SW 1271 (cell line): ENCODE measurements at regions not wholly inside any gene's neighbourhood (a gene's known extent, or its start where the extent isn't known, plus 50 kb on each side); places are given as distances from the start of the nearest gene placed in this dataset.
"Not testable (repeated sequence)": the region's sequence is repeated elsewhere in the genome, so short reads cannot be mapped to it uniquely, and the experiment has no call there.

Experiments
- DNase-seq, 2 experiments: peaks; one replicate each; lab custom pipeline; 2025; lab: John Stamatoyannopoulos, UW

DNA sequence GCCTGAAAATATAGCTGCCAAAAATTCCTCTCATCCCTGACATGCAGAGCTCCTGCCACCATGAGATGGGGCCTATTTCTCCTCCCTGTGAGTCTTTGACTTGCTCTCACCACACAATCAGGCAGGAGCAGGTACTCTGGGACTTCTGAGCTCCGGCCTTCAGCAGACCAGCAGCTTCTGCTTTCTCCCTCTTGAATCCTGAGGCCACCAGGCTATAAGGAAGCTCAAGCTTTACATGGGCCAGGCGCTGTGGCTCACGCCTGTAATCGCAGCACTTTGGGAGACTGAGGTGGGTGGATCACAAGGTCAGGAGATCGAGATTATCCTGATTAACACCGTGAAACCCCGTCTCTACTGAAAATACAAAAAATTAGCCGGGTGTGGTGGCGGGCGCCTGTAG is 238.7 kb upstream of the RREB1 start:
- no peak for DNase-seq

GRCh38 chr6:6870921-6871320 is 236.8 kb upstream of the RREB1 start:
- no peak for DNase-seq

DNA sequence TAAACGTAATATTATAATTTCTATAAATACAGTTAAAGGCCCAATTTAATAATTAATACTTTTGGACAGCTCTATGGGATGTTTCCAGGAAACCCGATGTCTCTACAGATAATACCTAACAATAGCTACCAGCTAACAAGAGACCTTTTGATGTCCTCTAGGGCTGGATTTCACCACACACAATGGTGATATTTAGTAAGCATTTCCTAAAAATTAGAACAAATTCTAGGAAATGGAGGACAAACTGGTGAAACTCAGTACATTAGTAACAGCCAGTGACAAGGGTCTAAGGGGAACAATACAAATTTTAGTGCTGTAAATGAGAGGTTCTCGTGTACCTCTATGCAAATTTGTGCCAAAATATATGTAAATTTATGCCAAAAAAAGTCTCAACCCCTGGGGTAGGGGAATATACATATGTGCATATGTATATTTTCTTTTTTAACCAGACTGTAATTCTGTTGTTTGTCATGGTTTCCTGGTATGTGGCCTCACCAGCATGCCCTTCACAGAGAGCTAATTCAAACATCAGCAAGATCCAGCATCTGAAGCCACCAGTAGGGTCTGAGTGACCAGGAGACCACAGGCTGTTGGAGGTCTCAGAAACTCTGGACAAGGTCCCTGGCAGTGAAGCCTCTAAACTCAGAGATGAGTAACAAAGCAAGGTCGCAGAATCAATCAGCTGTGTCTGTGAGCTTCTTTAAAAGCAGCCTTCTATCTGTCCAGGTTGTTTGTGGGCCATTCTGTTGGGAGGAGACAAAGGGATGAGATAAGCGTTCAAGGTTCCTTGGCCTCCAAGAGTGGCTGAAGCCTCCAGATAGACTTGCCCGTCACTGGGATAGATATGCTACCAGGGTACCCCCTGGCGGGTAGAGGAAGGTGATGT is 235.1 kb upstream of the RREB1 start:
- no peak for DNase-seq

- DNase-seq = no peak
Measured at GRCh38 chr6:6873778-6874177, 234.0 kb upstream of the RREB1 start.

DNA sequence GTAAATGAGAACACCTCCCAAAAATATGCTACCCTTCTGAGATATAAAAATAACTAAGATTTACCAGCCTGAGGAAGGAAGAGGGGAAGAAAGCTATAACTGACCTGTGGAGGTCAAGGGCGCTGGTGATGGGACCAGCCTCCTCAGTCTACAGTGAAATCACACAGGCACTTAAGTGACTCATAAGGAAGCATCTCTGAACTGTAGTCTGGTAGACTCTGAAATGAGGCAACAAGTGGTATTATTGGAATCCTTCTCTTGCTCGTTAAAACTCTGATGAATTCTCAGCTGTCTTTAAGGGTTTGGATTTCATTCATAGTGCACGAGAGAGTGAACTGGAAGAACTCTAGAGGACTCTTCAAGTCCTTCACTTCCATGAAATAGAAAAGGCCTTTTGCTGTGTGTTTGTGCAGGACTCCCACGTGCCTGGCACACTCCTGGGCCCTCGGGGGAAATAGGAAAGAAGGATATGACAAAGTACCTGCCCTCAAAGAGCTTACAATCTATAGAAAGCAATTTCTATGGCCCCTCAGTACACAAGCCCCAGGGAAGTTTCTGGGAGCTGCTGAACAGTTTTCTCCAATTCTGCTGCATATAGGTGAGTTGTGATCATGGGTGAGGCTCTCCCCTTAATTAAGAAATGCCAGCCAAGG is 231.8 kb upstream of the RREB1 start:
- DNase-seq = peak in 1 of 2 experiments; percentile 20

- DNase-seq = not testable (repeated sequence)
Measured at GRCh38 chr6:6877792-6878191, 230.0 kb upstream of the RREB1 start.

GRCh38 chr6:6878887-6879585 is 228.7 kb upstream of the RREB1 start:
- DNase-seq = no peak

DNA sequence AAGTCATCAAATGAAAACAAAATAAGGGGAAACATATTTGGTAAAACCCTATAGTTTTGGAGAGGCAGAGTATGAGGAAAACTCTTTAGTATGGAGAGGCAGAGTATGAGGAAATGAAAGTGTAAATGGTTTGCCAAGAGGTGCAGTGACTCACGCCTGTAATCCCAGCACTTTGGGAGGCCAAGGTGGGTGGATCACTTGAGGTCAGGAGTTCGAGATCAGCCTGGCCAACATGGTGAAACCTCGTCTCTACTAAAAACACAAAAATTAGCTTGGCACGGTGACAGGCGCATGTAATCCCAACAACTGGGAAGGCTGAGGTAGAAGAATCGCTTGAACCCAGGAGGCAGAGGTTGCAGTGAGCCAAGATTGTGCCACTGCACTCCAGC is 228.2 kb upstream of the RREB1 start:
- not testable (repeated sequence) for DNase-seq

DNA sequence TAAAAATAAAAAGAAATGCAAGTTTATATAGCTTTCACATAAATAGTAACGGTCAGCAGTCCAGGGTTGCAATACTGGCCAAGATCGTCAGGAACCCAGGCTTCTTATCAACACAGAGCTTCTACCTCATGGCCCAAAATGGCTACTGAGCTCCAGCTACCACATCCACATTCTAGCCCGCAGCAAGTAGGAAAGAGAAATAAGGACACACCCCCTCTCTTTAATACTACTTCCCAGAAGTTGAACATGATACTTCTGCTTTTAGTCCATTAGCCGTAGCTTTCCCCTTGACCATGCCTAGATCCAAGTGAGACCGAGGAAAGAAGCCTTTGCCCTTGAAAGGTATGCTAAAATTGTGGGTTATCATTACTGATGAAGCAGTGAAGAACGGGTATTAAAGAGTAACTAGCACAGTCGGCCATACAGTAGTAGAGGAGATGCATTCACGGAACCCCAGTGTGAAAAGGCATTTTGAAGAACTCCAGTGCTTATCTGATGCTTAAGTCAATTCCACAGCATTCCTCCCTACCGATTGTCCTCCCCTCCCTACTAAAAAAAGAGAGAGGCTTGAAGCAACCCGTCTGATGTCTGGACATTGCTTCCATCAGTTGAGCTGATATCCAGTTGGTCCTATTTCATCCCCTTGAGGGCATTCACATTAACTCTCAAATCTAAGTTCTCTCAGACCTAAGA is 226.9 kb upstream of the RREB1 start:
- no peak for DNase-seq

DNA sequence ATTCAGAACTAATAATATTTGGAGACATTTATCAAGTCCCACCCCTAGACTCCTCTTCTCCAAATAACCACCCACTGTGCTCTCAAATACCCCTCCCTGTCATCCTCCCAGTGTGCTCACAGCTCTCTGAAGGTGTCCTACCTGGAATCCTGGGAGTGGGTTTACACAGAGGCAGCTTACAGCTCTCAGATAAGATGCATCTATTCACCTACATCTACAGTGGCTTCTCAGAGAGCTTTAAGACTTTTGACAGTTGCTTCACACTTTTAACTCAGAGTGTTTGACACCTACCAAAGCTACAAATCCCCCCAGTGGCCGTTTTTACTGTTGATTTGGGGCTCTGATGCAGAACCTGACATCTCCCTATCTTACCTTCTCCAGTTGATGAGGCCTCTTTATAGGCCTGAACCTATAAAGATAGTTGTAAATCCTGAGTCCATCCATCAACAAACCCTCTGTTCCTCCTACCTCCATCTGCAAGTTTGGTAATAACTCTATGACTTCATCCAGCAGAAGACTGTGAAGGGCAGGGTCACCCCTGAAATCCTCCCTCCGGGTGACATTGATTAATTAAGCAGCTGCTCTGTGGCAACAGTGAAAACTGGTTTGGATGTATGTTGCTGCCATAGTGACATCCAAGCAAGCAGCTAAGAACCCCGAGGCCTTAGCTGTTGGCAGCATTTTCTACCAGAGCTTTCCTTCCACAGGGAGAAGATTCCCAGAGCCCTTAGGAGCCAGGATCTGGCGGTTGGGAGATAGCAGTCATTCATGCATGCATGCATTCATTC is 226.1 kb upstream of the RREB1 start:
- no peak for DNase-seq

DNA sequence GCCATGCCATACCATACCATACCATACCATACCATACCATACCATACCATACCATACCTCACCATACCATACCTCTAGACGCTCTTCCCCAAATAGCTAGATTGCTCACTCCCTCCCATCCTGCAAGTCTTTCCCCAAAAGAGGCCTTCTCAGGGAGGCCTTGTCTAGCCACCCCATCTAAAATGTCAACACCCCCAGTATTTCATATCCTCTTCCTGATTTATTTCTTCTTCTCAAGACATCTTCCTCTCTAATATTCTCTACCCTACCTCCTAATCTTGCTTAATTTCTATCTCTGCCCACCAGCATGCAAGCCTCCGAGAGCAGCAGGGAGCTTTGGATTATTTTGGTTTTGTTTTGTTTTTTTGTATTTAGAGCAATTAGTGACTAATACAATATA is 225.2 kb upstream of the RREB1 start:
- no peak for DNase-seq

GRCh38 chr6:6883011-6883410 is 224.8 kb upstream of the RREB1 start:
- no peak for DNase-seq

DNA sequence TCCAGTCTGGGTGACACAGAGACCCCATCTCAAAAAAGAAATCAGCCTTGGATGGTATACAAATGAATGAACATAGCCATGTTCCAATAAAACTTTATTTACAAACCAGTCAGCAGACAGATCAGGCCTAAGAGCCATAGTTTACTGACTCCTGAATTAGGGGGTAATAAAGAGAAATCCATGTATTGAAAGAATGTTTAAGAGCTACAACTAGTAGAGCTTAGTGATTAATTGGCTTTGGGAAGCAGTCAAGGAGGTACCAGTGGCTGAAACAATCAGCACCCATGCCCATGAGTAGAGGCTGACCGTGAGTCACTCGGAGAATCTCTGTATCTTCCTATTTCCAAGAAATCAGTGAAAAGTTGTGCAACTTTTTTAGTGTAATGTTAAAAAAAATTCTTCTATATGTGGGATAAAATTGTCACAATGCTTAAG is 223.6 kb upstream of the RREB1 start:
- DNase-seq = no peak

DNA sequence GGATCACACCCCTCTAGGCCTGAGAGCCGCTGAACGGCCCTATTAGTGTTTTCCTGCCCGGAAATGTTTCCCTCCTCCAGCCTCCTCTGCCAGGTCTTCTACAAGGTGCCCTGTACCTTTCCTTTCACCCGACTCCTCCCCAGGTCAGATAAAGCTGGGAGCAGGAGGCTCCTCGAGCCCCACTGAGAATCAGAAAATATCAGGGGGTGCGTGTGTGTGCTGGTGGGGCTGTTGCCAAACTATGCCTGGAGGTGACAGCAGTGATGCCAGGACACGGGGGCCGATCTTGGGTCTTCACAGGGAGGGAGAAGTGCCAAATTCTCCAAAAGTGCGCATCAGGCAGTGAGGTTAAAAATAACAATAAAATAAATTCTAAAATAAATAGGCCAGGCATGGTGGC is 222.8 kb upstream of the RREB1 start:
- no peak for DNase-seq

DNA sequence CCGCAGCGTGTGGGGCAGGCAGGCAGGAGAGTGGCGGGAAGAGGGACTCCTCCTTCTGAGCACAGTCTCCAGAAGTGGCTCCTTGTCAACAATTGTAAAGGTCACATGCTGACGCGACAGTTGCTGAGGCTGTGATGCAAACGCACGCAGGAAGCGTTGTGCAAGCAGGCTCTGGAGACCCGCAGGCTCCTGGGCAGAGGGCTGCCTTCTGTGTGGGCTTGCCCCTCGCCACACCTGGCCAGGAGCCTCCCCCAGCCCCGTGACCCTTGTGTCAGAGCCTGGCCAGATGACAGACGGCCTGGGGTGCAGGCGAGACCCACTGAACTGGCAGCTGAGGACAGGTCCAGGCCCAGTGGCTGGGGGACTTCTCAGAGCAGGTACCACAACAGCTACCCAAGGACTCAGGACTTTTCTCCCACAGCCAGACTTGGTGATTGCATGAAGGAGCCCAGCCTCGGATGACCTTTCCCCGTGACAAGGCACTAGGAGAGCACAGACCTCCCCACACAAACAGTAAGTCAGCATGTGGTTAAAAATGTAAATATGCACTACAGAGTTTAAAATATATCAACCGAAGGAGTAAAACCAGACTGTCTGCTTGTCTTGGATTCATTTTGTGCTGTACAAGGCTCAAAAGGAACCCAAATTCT is 222.1 kb upstream of the RREB1 start:
- no peak for DNase-seq

DNA sequence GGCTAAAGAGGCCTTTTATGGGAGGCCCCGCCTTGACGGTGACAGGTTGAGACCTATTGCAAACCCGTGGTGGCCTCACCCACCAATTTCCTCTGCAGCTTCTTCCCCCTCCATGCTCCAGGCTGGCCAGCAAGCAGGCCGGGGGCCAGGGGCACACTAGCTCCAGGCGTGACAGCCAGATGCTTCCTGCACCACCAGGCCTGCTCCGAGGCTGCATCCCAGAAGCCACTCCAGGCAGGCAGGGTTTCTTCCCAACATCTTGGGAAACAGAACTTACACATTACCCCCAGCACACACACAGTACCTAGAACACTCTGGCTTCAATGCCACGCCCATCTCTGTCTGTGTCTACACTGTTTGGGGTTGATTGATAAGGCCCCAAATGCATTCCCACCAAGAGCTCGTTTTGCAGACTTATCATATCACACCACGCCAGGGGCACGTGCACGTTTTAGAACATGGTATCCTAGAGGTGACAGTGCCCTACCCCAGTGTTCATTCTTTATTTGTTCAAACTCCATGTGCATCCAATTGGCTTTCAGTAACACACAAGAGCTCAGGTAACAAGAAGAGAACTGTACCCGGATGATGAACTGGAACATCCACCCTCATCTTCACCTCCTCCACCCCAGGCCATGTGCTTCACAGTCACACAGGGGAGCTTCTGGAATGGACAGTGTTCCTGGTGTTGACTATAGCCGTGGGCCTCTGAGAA is 221.4 kb upstream of the RREB1 start:
- DNase-seq = no peak

GRCh38 chr6:6886886-6887285 is 220.9 kb upstream of the RREB1 start:
- DNase-seq = no peak

DNA sequence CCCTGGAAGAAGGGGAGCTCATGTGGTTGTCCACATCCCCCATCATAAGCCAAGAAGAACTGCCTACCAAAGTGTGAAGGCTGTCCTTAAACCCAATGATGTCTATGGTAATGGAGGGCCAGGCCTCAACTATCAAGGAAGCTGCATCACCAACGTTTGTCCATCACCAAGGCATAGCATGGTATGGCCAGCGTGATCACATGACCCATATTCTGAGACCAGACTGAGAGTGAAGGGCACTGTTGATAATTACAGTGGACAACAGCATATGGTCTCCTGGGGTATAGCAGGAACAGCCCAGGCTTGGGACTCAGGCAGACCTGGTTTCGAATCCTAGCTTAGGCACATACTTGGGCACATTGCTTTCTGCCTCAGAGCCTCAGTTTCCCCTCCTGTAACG is 218.2 kb upstream of the RREB1 start:
- no peak for DNase-seq

DNA sequence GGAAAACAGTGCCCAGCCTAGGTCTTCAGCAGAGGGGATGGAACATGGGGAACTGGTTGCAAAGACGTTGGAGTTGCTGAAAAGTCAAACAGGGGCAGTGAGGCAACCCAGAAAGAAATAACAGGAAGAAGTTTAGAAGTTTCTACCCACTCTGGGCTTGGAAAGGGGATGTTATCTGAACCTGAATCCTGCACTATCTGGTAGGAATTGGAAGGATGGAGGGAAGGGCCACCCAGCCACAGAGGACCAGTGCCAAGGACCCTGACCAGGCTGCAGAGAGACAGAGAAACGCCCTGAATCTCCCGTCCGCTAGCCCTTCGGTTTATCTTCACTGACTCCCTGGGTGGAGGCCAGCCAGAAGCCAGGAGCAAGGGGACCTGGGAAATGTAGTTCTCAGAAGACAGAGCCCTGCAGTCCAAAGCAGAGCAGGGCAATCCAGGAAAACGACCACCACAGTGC is 217.3 kb upstream of the RREB1 start:
- no peak for DNase-seq

DNA sequence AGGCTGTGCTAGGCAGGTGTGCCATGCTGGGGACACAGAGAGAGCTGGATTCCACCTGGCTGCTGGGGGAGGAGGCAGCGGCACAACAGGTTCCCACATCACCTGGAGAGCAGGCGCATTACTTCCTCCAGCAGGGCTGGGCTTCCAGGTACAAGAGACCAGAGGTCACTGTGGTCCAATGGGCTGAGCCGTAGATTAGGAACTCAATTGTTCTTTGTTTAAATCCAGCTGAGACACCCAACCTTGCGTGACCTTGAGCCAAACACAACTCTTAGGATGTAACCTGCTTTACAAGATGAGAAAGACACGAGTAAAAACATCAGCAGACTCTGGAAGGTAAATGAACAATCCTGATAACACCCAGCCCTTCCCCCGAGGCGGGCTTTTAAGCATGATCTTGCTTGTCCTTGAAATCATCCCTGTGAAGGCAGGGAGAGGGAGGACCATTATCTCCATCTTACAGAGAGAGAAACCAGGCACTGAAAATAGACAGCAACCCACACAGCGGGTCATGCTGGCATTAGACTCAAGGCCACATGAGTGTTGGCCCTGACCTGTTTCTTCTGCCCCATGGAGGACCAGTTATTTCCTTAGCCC is 216.5 kb upstream of the RREB1 start:
- no peak for DNase-seq
